ENCODE measurements at regions not wholly inside any gene's neighbourhood (a gene's known extent, or its start where the extent isn't known, plus 50 kb on each side); places are given as distances from the start of the nearest gene placed in this dataset.
"Not testable (repeated sequence)": the region's sequence is repeated elsewhere in the genome, so short reads cannot be mapped to it uniquely, and the experiment has no call there.

- no peak for DNase-seq (ENCODE audit: low spot score in 2 of 2)
- Mint-ChIP-seq H3K9me3 (peaks cover 19 to 21% of the 10 kb centered on the region in 2 donors), H3K36me3 (peaks cover 0 to 4% of the 10 kb centered on the region in 2 donors), H3K27ac (no peak overlapping the region)
- no peak for ATAC-seq
Observed at GRCh38 chr5:117623042-117623805, 1048.6 kb upstream of the SEMA6A start.

GRCh38 chr5:117621921-117622320 is 1047.3 kb upstream of the SEMA6A start:
- DNase-seq (ENCODE audit: low spot score in 2 of 2) (no peak), ATAC-seq (no peak)
- H3K27ac Mint-ChIP-seq, result no peak overlapping the region
- H3K36me3 Mint-ChIP-seq, result peaks cover 0 to 4% of the 10 kb centered on the region in 2 donors
- H3K9me3 Mint-ChIP-seq, result peaks cover 25% of the 10 kb centered on the region in 2 donors

GRCh38 chr5:117615226-117615625 is 1040.6 kb upstream of the SEMA6A start:
- Mint-ChIP-seq H3K9me3 (peaks cover 15 to 23% of the 10 kb centered on the region in 2 donors), H3K36me3 (peaks cover 0 to 4% of the 10 kb centered on the region in 2 donors), H3K27ac (no peak overlapping the region)
- DNase-seq (ENCODE audit: low spot score in 2 of 2) (no peak), ATAC-seq (no peak)

GRCh38 chr5:117614408-117614807 is 1039.8 kb upstream of the SEMA6A start:
- DNase-seq (ENCODE audit: low spot score in 2 of 2), result no peak
- Mint-ChIP-seq H3K9me3 (peaks cover 22 to 29% of the 10 kb centered on the region in 2 donors), H3K36me3 (peaks cover 0 to 4% of the 10 kb centered on the region in 2 donors), H3K27ac (no peak overlapping the region)
- ATAC-seq, result no peak

GRCh38 chr5:117604845-117605244 is 1030.2 kb upstream of the SEMA6A start:
- ATAC-seq (no peak), DNase-seq (ENCODE audit: low spot score in 2 of 2) (no peak)
- Mint-ChIP-seq H3K9me3 (peaks cover 3 to 8% of the 10 kb centered on the region in 2 donors), H3K36me3 (no peaks in the 10 kb centered on the region), H3K27ac (no peak overlapping the region)

GRCh38 chr5:117599811-117600210 is 1025.2 kb upstream of the SEMA6A start:
- not testable (repeated sequence) for H3K36me3 Mint-ChIP-seq; DNase-seq (ENCODE audit: low spot score in 2 of 2); H3K27ac Mint-ChIP-seq; ATAC-seq; H3K9me3 Mint-ChIP-seq

GRCh38 chr5:117594166-117594565 is 1019.5 kb upstream of the SEMA6A start:
- Mint-ChIP-seq H3K36me3 (no peaks in the 10 kb centered on the region), H3K27ac (no peak overlapping the region), H3K9me3 (peaks cover 0 to 8% of the 10 kb centered on the region in 2 donors)
- DNase-seq (ENCODE audit: low spot score in 2 of 2), result no peak
- ATAC-seq, result no peak

GRCh38 chr5:117590944-117591343 is 1016.3 kb upstream of the SEMA6A start:
- H3K9me3 Mint-ChIP-seq, result peaks cover 2 to 7% of the 10 kb centered on the region in 2 donors
- no peak overlapping the region for H3K27ac Mint-ChIP-seq
- ATAC-seq (no peak), DNase-seq (ENCODE audit: low spot score in 2 of 2) (no peak)
- H3K36me3 Mint-ChIP-seq, result no peaks in the 10 kb centered on the region

GRCh38 chr5:117588611-117589010 is 1014.0 kb upstream of the SEMA6A start:
- DNase-seq (ENCODE audit: low spot score in 2 of 2), result no peak
- no peaks in the 10 kb centered on the region for H3K36me3 Mint-ChIP-seq
- H3K27ac Mint-ChIP-seq, result no peak overlapping the region
- peaks cover 6 to 10% of the 10 kb centered on the region in 2 donors for H3K9me3 Mint-ChIP-seq
- ATAC-seq, result no peak

- Mint-ChIP-seq H3K27ac (no peak overlapping the region), H3K36me3 (no peaks in the 10 kb centered on the region), H3K9me3 (peaks cover 11 to 13% of the 10 kb centered on the region in 2 donors)
- no peak for DNase-seq (ENCODE audit: low spot score in 2 of 2)
- ATAC-seq, result no peak
Observed at GRCh38 chr5:117587111-117587510, 1012.5 kb upstream of the SEMA6A start.

GRCh38 chr5:117568622-117569021 is 994.0 kb upstream of the SEMA6A start:
- Mint-ChIP-seq H3K27ac (no peak overlapping the region), H3K9me3 (no peaks in the 10 kb centered on the region), H3K36me3 (no peaks in the 10 kb centered on the region)
- no peak for DNase-seq (ENCODE audit: low spot score in 2 of 2)
- no peak for ATAC-seq

GRCh38 chr5:117568126-117568525 is 993.5 kb upstream of the SEMA6A start:
- Mint-ChIP-seq H3K36me3 (no peaks in the 10 kb centered on the region), H3K9me3 (no peaks in the 10 kb centered on the region), H3K27ac (no peak overlapping the region)
- ATAC-seq (no peak), DNase-seq (ENCODE audit: low spot score in 2 of 2) (no peak)

GRCh38 chr5:117562647-117563046 is 988.0 kb upstream of the SEMA6A start:
- ATAC-seq (no peak), DNase-seq (ENCODE audit: low spot score in 2 of 2) (no peak)
- Mint-ChIP-seq H3K9me3 (peaks cover 0 to 8% of the 10 kb centered on the region in 2 donors), H3K36me3 (no peaks in the 10 kb centered on the region), H3K27ac (no peak overlapping the region)

- H3K9me3 Mint-ChIP-seq, result peaks cover 0 to 8% of the 10 kb centered on the region in 2 donors
- no peak overlapping the region for H3K27ac Mint-ChIP-seq
- no peaks in the 10 kb centered on the region for H3K36me3 Mint-ChIP-seq
- no peak for DNase-seq (ENCODE audit: low spot score in 2 of 2)
- ATAC-seq, result no peak
Observed at GRCh38 chr5:117561531-117561930, 986.9 kb upstream of the SEMA6A start.

GRCh38 chr5:117559005-117559844 is 984.6 kb upstream of the SEMA6A start:
- DNase-seq (ENCODE audit: low spot score in 2 of 2), result no peak
- ATAC-seq, result no peak
- Mint-ChIP-seq H3K27ac (no peak overlapping the region), H3K36me3 (no peaks in the 10 kb centered on the region), H3K9me3 (peaks cover 0 to 8% of the 10 kb centered on the region in 2 donors)

GRCh38 chr5:117551236-117551635 is 976.6 kb upstream of the SEMA6A start:
- H3K9me3 Mint-ChIP-seq, result peaks cover 0 to 12% of the 10 kb centered on the region in 2 donors
- ATAC-seq (no peak), DNase-seq (ENCODE audit: low spot score in 2 of 2) (no peak)
- no peaks in the 10 kb centered on the region for H3K36me3 Mint-ChIP-seq
- H3K27ac Mint-ChIP-seq, result no peak overlapping the region

GRCh38 chr5:117547192-117547591 is 972.6 kb upstream of the SEMA6A start:
- Mint-ChIP-seq H3K27ac (no peak overlapping the region), H3K36me3 (no peaks in the 10 kb centered on the region), H3K9me3 (peaks cover 5 to 14% of the 10 kb centered on the region in 2 donors)
- no peak for DNase-seq (ENCODE audit: low spot score in 2 of 2)
- no peak for ATAC-seq

Data from activated naive CD4-positive, alpha-beta T cell treated with anti-CD3 and anti-CD28 coated beads, Interleukin-2, amount 50 U/mL, for 72 hours (primary cell).